ENCODE measurements at regions not wholly inside any gene's neighbourhood (a gene's known extent, or its start where the extent isn't known, plus 50 kb on each side); places are given as distances from the start of the nearest gene placed in this dataset.

GRCh38 chr4:159006202-159006601 is 96.7 kb upstream of the RAPGEF2 start:
- DNase-seq = no peak
- no peak overlapping the region for H3K27ac ChIP-seq (ENCODE audit: low read depth in 1 of 2, low read length in 2 of 2)
- no peak for TF ChIP-seq CTCF (IDR thresholded peaks at IDR 0.05)
- no peaks in the 10 kb centered on the region for H3K9me3 ChIP-seq (replicated peaks in 1 of 2; ENCODE audit: control insufficient read depth in 1 of 2, insufficient read depth in 1 of 2, low read length in 2 of 2)
- no peaks in the 10 kb centered on the region for H3K36me3 Mint-ChIP-seq
- H3K4me1 Mint-ChIP-seq = peaks cover 9% of the 10 kb centered on the region
- H3K27ac Mint-ChIP-seq = no peak overlapping the region
- no peak overlapping the region for H3K4me3 ChIP-seq (replicated peaks in 1 of 3; ENCODE audit: low read depth in 2 of 3, low read length in 3 of 3)
- H3K27me3 ChIP-seq (ENCODE audit: control insufficient read depth in 2 of 2, insufficient read depth in 2 of 2, low read length in 2 of 2) = no peaks in the 10 kb centered on the region
- no peaks in the 10 kb centered on the region for H4K20me1 ChIP-seq (ENCODE audit: insufficient read depth, low read length)
- intact Hi-C loops (cut with micrococcal nuclease) = no loop called here
- no peaks in the 10 kb centered on the region for H3K79me2 ChIP-seq (ENCODE audit: insufficient read depth, low read length)
- no peak overlapping the region for H3K4me2 ChIP-seq (replicated peaks; ENCODE audit: extremely low read depth, low read length, poor library complexity, severe bottlenecking)
- H3K4me1 ChIP-seq (ENCODE audit: control insufficient read depth in 1 of 2, insufficient read depth in 2 of 2, low read length in 2 of 2) = no peaks in the 10 kb centered on the region
- H3K4me3 Mint-ChIP-seq = no peak overlapping the region
- H3K36me3 ChIP-seq (replicated peaks in 1 of 2; ENCODE audit: control insufficient read depth in 1 of 2, insufficient read depth in 2 of 2, low read length in 2 of 2) = no peaks in the 10 kb centered on the region
- H2AFZ ChIP-seq (ENCODE audit: insufficient read depth, low read depth, low read length, poor library complexity, severe bottlenecking) = no peak overlapping the region
- WGBS (ENCODE audit: insufficient coverage) = 100% methylated on average over 2 of the region's 3 CpGs
- H3K27me3 Mint-ChIP-seq (ENCODE audit: low read depth in 3 of 3) = no peaks in the 10 kb centered on the region
- no peak overlapping the region for H3K9ac ChIP-seq (ENCODE audit: insufficient read depth, low read length, poor library complexity, severe bottlenecking)
- H3K9me3 Mint-ChIP-seq = peaks cover 0 to 2% (median 0%) of the 10 kb centered on the region in 7 donors

- Histone ChIP-seq H3K9me3 (replicated peaks in 1 of 2; ENCODE audit: control insufficient read depth in 1 of 2, insufficient read depth in 1 of 2, low read length in 2 of 2) (no peaks in the 10 kb centered on the region), H3K4me1 (ENCODE audit: control insufficient read depth in 1 of 2, insufficient read depth in 2 of 2, low read length in 2 of 2) (no peaks in the 10 kb centered on the region), H3K79me2 (ENCODE audit: insufficient read depth, low read length) (no peaks in the 10 kb centered on the region), H3K36me3 (replicated peaks in 1 of 2; ENCODE audit: control insufficient read depth in 1 of 2, insufficient read depth in 2 of 2, low read length in 2 of 2) (no peaks in the 10 kb centered on the region), H3K27ac (ENCODE audit: low read depth in 1 of 2, low read length in 2 of 2) (no peak overlapping the region), H2AFZ (ENCODE audit: insufficient read depth, low read depth, low read length, poor library complexity, severe bottlenecking) (no peak overlapping the region), H3K9ac (ENCODE audit: insufficient read depth, low read length, poor library complexity, severe bottlenecking) (no peak overlapping the region), H4K20me1 (ENCODE audit: insufficient read depth, low read length) (no peaks in the 10 kb centered on the region), H3K4me3 (replicated peaks in 1 of 3; ENCODE audit: low read depth in 2 of 3, low read length in 3 of 3) (no peak overlapping the region), H3K27me3 (ENCODE audit: control insufficient read depth in 2 of 2, insufficient read depth in 2 of 2, low read length in 2 of 2) (no peaks in the 10 kb centered on the region), H3K4me2 (replicated peaks; ENCODE audit: extremely low read depth, low read length, poor library complexity, severe bottlenecking) (no peak overlapping the region)
- no peaks in the 10 kb centered on the region for H3K27me3 Mint-ChIP-seq (ENCODE audit: low read depth in 3 of 3)
- peaks cover 0 to 2% (median 0%) of the 10 kb centered on the region in 7 donors for H3K9me3 Mint-ChIP-seq
- intact Hi-C loops (cut with micrococcal nuclease) = no loop called here
- TF ChIP-seq CTCF (IDR thresholded peaks at IDR 0.05) = no peak
- no peaks in the 10 kb centered on the region for H3K36me3 Mint-ChIP-seq
- DNase-seq = no peak
- no peak overlapping the region for H3K4me3 Mint-ChIP-seq
- no peak overlapping the region for H3K27ac Mint-ChIP-seq
- H3K4me1 Mint-ChIP-seq = peaks cover 2% of the 10 kb centered on the region
- no CpG with 5 or more reads among the region's 1 CpG for WGBS (ENCODE audit: insufficient coverage)
These were observed 94.2 kb upstream of the RAPGEF2 start for GRCh38 chr4:159008671-159009070.
